ENCODE measurements at regions not wholly inside any gene's neighbourhood (a gene's known extent, or its start where the extent isn't known, plus 50 kb on each side); places are given as distances from the start of the nearest gene placed in this dataset.

GRCh38 chr11:87961606-87962005 is 213.6 kb downstream of the RAB38 start:
- TF ChIP-seq CTCF (IDR thresholded peaks at IDR 0.05; ENCODE audit: extremely low read depth, insufficient read depth, missing control alignments): no peak
- no peak for DNase-seq (ENCODE audit: low spot score)
- in situ Hi-C loops (cut with MboI; ENCODE audit: low pct_unique_long_range_greater_than_20kb, low sequenced_read_pairs, unreplicated experiment): no loop called here

GRCh38 chr11:87957961-87958360 is 217.3 kb downstream of the RAB38 start:
- no peak for TF ChIP-seq CTCF (IDR thresholded peaks at IDR 0.05; ENCODE audit: extremely low read depth, insufficient read depth, missing control alignments)
- in situ Hi-C loops (cut with MboI; ENCODE audit: low pct_unique_long_range_greater_than_20kb, low sequenced_read_pairs, unreplicated experiment): no loop called here
- DNase-seq (ENCODE audit: low spot score): no peak

DNA sequence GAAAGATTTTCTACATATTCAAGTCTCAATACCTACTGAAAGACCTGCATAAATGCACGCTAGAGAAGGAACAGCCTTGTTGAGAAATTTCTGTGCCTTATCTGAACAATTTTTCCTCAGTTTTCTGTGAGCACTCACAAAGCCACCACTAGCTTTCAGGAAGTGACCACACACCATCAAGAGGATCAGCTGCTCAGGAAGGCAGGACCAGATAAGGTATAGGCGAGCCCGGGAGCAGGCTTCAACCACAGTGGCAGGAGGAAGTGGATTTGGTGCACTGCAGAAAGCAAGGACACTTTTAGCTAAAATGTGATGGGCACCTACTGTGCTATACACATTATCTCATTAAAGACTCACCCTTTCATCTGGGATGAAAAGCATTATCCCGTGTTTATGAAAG is 220.8 kb downstream of the RAB38 start:
- DNase-seq (ENCODE audit: low spot score): no peak
- in situ Hi-C loops (cut with MboI; ENCODE audit: low pct_unique_long_range_greater_than_20kb, low sequenced_read_pairs, unreplicated experiment): no loop called here
- TF ChIP-seq CTCF (IDR thresholded peaks at IDR 0.05; ENCODE audit: extremely low read depth, insufficient read depth, missing control alignments): no peak

- in situ Hi-C loops (cut with MboI; ENCODE audit: low pct_unique_long_range_greater_than_20kb, low sequenced_read_pairs, unreplicated experiment): no loop called here
- no peak for TF ChIP-seq CTCF (IDR thresholded peaks at IDR 0.05; ENCODE audit: extremely low read depth, insufficient read depth, missing control alignments)
- no peak for DNase-seq (ENCODE audit: low spot score)
These were observed 232.5 kb downstream of the RAB38 start for GRCh38 chr11:87942786-87943185.

- DNase-seq (ENCODE audit: low spot score): no peak
- in situ Hi-C loops (cut with MboI; ENCODE audit: low pct_unique_long_range_greater_than_20kb, low sequenced_read_pairs, unreplicated experiment): no loop called here
- no peak for TF ChIP-seq CTCF (IDR thresholded peaks at IDR 0.05; ENCODE audit: extremely low read depth, insufficient read depth, missing control alignments)
These were observed 241.1 kb downstream of the RAB38 start for GRCh38 chr11:87934182-87934581.

- no peak for DNase-seq (ENCODE audit: low spot score)
- in situ Hi-C loops (cut with MboI; ENCODE audit: low pct_unique_long_range_greater_than_20kb, low sequenced_read_pairs, unreplicated experiment): no loop called here
- TF ChIP-seq CTCF (IDR thresholded peaks at IDR 0.05; ENCODE audit: extremely low read depth, insufficient read depth, missing control alignments): no peak
These were observed 248.8 kb downstream of the RAB38 start for GRCh38 chr11:87926250-87926970.
